Amygdala (tissue), 56 donors: ENCODE measurements at regions not wholly inside any gene's neighbourhood (a gene's known extent, or its start where the extent isn't known, plus 50 kb on each side); places are given as distances from the start of the nearest gene placed in this dataset.
"Not testable (repeated sequence)": the region's sequence is repeated elsewhere in the genome, so short reads cannot be mapped to it uniquely, and the experiment has no call there.

Experiments
- DNase-seq, 56 donors: peaks; one replicate each; lab custom pipeline; 2025; lab: John Stamatoyannopoulos, UW

GRCh38 chr14:106436310-106436905, 910.0 kb downstream of the TMEM121 start:
- no peak for DNase-seq

- no peak for DNase-seq
Measured at GRCh38 chr14:106442857-106443256, 916.5 kb downstream of the TMEM121 start.

- DNase-seq: no peak
Measured at GRCh38 chr14:106455026-106455425, 928.6 kb downstream of the TMEM121 start.

GRCh38 chr14:106459971-106460730, 933.8 kb downstream of the TMEM121 start:
- no peak for DNase-seq

- DNase-seq: no peak
Measured at GRCh38 chr14:106460916-106461315, 934.5 kb downstream of the TMEM121 start.

GRCh38 chr14:106466483-106466882, 940.1 kb downstream of the TMEM121 start:
- not testable (repeated sequence) for DNase-seq

- not testable (repeated sequence) for DNase-seq
Measured at GRCh38 chr14:106468869-106469268, 942.5 kb downstream of the TMEM121 start.

GRCh38 chr14:106470028-106470427, 943.6 kb downstream of the TMEM121 start:
- DNase-seq: not testable (repeated sequence)

- DNase-seq: not testable (repeated sequence)
Measured at GRCh38 chr14:106474261-106475028, 948.1 kb downstream of the TMEM121 start.

- not testable (repeated sequence) for DNase-seq
Measured at GRCh38 chr14:106475214-106475613, 948.8 kb downstream of the TMEM121 start.

GRCh38 chr14:106477600-106477999, 951.2 kb downstream of the TMEM121 start:
- not testable (repeated sequence) for DNase-seq

- DNase-seq: not testable (repeated sequence)
Measured at GRCh38 chr14:106480287-106480686, 953.9 kb downstream of the TMEM121 start.

- DNase-seq: not testable (repeated sequence)
Measured at GRCh38 chr14:106482213-106482612, 955.8 kb downstream of the TMEM121 start.

- DNase-seq: no peak
Measured at GRCh38 chr14:106487600-106487999, 961.2 kb downstream of the TMEM121 start.

- no peak for DNase-seq
Measured at GRCh38 chr14:106488291-106488690, 961.9 kb downstream of the TMEM121 start.

GRCh38 chr14:106489112-106489881, 962.9 kb downstream of the TMEM121 start:
- no peak for DNase-seq

- DNase-seq: no peak
Measured at GRCh38 chr14:106490442-106490841, 964.1 kb downstream of the TMEM121 start.

GRCh38 chr14:106491851-106492250, 965.5 kb downstream of the TMEM121 start:
- DNase-seq: no peak

- no peak for DNase-seq
Measured at GRCh38 chr14:106493962-106494823, 967.8 kb downstream of the TMEM121 start.

- no peak for DNase-seq
Measured at GRCh38 chr14:106500571-106500970, 974.2 kb downstream of the TMEM121 start.
